Activated CD4-positive, alpha-beta T cell treated with anti-CD3 and anti-CD28 coated beads, Interleukin-2, amount 50 U/mL, for 24 hours (primary cell): ENCODE measurements at regions not wholly inside any gene's neighbourhood (a gene's known extent, or its start where the extent isn't known, plus 50 kb on each side); places are given as distances from the start of the nearest gene placed in this dataset.

Experiments used
- DNase-seq, 2 donors: peaks; one replicate each; pipeline ENCODE4 v3.0.0-alpha.2; 2020; ENCODE audit warnings: low read depth in 1 of 2, low spot score in 1 of 2

GRCh38 chr11:134752964-134753770 lies 341.1 kb upstream of the B3GAT1 start:
- DNase-seq = no peak

GRCh38 chr11:134752526-134752925 lies 340.5 kb upstream of the B3GAT1 start:
- DNase-seq = no peak

GRCh38 chr11:134751766-134752165 lies 339.7 kb upstream of the B3GAT1 start:
- no peak for DNase-seq

GRCh38 chr11:134751031-134751585 lies 339.1 kb upstream of the B3GAT1 start:
- no peak for DNase-seq

DNA sequence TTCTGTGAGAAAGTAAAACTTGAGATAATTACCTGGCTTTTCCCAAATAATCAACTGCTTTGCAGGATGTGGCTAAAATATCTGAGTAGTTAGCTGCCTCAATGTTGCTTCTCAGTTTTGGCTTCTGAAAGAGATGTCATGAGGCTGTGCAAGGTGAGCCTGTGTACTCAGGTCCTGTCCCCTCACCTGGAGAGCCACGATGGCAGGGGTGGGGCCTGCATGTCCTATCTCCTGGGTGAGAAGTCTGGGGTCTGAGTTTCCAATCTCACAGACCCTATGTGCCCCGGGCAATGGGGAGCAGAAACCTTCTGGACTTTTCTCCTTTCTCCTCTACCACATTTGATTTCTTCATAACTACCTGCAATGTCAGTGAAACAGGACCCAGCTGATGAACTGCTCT lies 338.6 kb upstream of the B3GAT1 start:
- no peak for DNase-seq

- DNase-seq = no peak
Observed at GRCh38 chr11:134749040-134749839, 337.2 kb upstream of the B3GAT1 start.

DNA sequence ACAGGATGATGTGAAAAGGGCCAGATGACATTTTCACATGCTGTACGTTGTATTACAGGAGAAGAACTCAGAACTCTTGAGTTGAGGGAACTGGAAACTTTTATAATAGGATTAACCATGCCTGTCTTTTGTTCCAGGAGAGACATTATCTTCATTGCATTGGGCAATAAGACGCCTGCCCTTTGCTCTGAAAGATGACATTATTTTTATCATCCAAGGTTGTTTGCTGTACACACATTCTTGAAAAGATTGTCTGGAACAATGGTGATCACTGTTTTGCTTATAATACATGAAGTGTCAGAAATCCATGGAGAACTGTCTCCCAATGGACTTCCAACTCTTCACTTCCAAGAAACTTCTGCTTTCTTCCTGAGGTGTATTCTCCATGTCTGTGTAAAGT lies 334.6 kb upstream of the B3GAT1 start:
- no peak for DNase-seq

DNA sequence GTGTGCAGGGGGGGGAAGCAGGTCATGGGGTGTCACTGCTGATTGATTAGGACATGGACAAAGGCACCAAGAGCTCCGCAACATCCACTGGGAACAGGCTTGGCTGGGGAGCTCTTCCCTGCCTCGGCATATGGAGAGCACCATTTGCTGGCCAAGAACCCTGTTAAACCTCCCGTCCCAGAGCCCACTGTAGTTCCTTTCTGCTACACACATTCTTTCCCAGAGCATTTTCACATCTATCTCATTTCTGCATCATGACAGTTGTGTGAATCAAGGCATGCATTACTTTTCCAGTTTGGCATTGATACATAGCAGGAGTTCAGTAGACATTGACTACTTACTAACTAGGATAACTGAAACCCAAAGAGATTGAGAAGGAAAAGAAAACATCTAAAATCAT lies 333.4 kb upstream of the B3GAT1 start:
- no peak for DNase-seq

GRCh38 chr11:134743820-134744195 lies 331.8 kb upstream of the B3GAT1 start:
- DNase-seq = no peak

DNA sequence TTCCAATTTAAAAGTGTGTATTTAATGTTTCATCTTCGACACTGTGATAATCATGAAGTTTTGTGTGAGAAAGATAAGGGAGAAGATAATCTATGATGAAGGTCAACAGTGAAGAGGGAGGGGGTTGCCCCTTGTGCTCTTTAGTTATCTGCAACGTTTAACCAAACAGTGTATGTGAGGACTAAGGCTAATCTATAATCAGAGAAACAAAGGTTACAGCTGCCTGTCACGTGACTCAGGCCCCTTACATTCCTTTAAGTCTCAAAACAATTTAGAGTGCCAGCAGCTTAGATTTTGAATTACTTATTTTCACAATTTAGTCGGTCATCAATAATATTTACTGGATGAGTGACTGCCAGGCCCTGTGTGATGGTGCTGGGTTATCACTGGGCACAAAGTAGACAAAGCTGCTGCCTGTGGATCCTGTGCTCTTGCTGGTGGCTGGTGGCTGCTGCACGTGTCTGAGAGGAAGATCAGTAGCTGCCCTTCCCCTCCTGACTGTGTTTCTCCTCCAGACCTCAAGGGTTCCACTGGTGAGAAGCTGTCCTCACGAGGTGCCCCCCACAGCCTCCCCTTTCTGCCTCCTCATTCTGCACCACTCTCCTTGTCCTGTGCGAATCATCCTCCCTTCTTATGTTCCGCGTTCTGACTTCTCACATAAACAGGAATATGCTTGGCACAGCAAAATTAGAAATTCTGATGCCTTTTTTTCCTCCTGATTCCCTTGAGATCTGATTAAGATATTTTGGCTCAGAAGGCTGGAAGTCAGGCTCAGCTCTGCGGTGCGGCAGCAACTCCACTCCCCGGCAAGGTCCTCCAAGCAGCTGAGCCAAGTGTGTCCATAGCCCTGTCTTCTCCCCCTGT lies 331.1 kb upstream of the B3GAT1 start:
- DNase-seq = no peak

DNA sequence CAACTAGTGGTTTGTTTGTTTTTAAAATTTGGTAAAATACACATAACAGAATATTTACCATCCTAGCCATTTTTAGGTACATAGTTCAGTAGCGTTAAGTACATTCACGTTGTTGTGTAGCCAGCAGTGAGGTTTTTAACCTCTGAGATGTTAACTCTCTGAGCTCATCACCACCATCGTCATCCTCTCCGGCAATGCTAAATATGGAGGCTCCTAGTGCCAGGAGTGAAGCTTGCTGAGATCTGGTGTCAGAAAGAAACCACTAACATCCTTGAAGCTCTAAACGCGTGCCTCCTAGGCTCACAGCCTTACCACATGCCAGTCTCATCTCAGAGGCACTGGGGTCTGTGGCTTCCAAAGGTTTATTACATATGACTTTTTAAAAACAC lies 330.2 kb upstream of the B3GAT1 start:
- no peak for DNase-seq

DNA sequence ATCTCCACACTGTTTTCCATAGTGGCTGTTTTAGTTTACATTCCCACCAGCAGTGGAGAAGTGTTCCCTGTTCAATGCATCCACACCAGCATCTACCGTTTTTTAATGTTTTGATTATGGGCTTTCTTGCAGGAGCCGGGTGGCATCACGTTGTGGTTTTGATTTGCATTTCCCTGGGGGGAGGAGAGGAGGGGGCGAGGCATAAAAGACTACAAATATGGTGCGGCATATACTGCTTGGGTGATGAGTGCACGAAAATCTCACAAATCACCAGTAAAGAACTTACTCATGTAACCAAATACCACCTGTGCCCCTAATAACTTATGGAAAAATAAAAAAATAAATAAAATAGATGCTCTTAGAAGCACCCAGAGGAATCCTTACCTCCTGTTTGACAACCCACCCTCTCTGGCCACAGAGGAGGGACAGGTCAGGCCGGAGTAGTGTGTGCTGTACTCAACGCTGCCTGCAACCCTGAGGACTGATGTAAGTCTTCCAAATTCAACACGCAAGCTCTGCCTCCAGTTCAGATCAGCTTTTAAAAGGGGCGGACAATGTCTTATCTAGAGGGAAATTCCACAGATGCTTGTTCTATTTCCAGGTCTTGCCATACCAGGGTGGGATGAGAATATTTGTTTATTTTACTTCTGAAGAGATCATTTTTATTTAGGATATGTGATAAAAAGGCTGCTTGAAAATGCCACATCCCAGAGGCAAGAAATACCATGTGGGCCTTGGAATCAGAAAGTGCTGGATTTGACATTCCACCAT lies 329.6 kb upstream of the B3GAT1 start:
- no peak for DNase-seq

DNA sequence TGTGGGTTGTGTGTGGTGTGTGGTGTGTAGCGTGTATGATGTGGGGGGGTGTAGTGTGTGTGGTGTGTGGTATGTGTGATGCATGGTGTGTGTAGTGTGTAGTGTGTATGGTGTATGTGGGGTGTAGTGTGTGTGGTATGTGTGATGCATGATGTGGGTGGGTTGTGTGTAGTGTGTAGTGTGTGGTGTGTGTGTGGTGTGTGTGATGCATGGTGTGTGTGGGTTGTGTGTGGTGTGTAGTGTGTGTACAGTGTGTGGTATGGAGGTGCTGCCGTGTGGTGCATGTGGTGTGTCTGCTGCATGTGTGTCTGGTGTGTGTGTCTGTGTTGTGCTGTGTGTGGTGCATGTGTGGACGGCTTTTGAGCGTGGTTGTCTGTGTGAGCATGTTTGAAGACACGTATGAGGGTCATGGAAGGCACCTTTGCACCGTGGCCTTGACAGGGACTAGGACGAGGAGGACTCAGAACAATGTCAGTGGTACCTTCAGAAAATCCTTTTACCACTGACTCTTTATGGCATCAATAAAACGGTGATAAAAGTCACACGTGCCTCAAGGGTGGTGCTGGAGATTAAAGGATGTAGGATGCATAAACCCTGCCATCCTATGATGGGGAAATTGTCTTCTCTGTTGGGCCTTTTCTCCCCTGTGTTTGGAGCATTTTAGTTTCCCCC lies 328.7 kb upstream of the B3GAT1 start:
- DNase-seq = no peak

- no peak for DNase-seq
Observed at GRCh38 chr11:134739136-134739535, 327.1 kb upstream of the B3GAT1 start.

- no peak for DNase-seq
Observed at GRCh38 chr11:134738581-134738980, 326.5 kb upstream of the B3GAT1 start.

- DNase-seq = no peak
Observed at GRCh38 chr11:134737563-134738510, 325.8 kb upstream of the B3GAT1 start.

DNA sequence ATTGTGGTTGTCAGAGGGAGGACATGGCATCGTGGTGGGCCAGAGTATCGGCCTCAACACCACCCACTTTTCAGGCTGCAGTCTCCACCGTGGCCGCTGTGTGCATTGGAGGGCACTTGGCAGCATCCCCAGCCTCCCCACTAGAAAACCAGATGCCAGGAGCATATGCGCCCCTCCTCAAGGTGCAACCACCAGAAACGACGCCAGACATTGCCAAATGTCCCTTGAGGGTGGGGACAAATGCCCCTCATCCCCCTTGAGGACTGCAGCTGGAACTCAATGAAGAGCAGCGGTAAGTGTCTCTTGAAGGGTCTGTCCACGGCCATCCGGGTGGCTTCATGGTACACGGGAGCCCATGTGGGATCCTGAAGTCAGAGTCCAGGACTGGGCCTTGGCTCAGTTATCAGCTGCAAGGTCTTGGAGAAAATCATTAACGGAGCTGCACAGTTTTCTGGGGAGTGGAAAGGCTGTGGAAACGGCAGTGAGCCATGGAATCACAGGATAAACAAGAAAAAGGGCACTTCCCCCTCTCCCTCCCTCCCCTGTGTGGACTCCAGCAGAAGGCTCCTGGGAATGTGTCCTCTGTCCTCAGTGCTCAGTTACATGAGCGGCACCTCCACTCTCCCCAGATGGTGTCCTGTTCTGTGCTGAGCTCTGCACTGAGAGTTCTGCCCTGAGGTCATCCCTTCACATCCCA lies 324.4 kb upstream of the B3GAT1 start:
- DNase-seq = no peak

- DNase-seq = no peak
Observed at GRCh38 chr11:134734894-134735293, 322.9 kb upstream of the B3GAT1 start.
